UCSD-AML1 (cell line): ENCODE measurements at regions not wholly inside any gene's neighbourhood (a gene's known extent, or its start where the extent isn't known, plus 50 kb on each side); places are given as distances from the start of the nearest gene placed in this dataset.

ENCODE experiments used
- DNase-seq: peaks from one replicate; lab custom pipeline; 2025; ENCODE audit not compliant: unreplicated experiment; lab: John Stamatoyannopoulos, UW

DNA sequence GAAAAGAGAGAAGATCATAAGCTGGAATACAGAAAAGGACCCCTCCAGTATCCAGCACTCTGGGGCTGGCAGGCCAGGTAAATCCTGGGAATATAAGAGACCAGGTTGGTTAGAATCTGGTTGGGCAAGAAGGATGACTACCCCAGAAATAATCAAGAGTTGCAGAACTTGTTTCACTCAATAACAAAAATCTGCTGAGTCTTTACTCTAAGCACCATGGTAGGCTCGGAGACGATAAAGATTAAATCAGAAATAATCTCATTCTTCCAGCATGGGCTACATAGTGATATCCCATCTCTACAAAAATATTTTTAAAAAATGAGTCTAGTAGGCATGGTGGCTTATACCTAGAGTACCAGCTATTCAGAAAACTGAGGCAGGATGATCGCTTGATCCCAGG is 138.0 kb upstream of the KCNJ16 start:
- no peak for DNase-seq

GRCh38 chr17:69943058-69943457 is 132.0 kb upstream of the KCNJ16 start:
- DNase-seq = no peak

GRCh38 chr17:69944406-69944805 is 130.6 kb upstream of the KCNJ16 start:
- no peak for DNase-seq

DNA sequence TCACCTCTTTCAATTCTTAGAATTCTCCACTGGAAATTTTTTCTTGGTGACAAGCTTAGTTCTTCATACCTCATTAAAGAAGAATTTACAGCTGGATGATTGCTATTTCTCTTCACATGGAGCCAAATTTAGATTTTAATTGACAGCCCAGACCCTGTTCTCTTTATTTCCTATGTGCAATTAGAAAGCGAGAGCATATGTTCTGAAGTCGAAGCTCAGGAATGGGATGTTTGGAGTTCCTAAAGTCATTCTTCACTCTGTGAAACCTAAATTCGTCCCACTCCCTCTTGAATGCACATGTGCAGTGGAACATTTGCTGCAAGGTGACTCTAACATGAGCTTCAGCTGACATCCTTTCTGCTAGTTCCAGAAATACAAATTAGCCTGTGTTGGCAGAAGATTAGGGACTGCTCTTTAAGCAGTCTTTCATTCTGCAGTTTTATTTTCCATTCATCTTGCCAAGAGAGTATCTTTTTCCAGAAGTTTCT is 129.3 kb upstream of the KCNJ16 start:
- no peak for DNase-seq

DNA sequence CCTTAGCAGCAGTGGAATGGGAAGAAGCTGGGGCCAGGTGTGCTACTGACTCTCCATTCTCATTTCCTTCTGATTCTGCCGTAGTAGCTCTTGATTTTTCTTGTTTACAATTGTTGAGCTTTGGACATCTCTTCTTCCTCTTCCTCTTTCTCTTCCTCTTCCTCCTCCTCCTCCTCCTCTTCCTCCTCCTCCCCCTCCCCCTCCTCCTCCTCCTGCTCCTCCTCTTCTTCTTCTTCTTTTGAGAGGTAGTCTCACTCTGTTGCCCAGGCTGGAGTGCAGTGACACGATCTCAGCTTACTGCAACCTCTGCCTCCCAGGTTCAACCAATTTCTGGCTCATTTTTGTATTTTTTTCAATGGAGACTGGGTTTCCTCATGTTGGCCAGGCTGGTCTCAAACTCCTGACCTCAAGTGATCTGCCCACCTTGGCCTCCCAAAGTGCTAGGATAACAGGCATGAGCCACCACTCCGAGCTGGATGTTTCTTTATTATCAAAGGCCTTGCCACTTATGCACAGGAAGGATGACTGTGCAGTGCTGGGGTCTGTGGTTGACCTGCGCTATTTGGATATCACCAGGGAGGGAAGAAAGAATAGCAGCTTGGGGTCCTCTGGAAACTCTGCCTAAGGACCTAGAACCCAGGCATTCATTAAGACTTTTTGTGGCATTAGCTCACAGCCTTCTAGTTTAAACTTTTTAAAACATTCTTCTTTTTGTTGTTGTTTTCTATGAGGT is 127.8 kb upstream of the KCNJ16 start:
- DNase-seq = peak; percentile 9

DNA sequence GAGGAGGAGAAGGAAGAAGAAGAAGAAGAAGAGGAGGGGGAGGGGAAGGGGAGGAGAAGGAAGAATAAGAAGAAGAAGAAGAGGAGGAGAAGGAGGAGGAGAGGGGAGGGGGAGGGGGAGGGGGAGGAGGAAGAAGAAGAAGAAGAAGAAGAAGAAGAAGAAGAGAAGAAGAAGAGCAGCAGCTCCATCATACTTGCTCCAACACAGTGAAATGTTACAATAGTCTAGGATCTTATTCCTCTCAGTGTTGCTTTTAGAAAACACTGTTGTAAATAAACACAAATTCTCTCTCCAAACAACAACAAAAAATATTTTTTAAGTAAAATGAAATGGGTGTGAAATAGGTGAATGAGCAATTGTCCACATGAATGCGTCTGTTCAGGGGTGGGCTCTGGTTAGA is 126.6 kb upstream of the KCNJ16 start:
- DNase-seq = no peak

- DNase-seq = no peak
Observed at GRCh38 chr17:69949496-69949895, 125.5 kb upstream of the KCNJ16 start.

- DNase-seq = no peak
Observed at GRCh38 chr17:69949973-69950695, 124.9 kb upstream of the KCNJ16 start.

GRCh38 chr17:69950701-69951418 is 124.2 kb upstream of the KCNJ16 start:
- DNase-seq = no peak

GRCh38 chr17:69954241-69954925 is 120.6 kb upstream of the KCNJ16 start:
- DNase-seq = no peak

GRCh38 chr17:69958063-69958462 is 117.0 kb upstream of the KCNJ16 start:
- no peak for DNase-seq

DNA sequence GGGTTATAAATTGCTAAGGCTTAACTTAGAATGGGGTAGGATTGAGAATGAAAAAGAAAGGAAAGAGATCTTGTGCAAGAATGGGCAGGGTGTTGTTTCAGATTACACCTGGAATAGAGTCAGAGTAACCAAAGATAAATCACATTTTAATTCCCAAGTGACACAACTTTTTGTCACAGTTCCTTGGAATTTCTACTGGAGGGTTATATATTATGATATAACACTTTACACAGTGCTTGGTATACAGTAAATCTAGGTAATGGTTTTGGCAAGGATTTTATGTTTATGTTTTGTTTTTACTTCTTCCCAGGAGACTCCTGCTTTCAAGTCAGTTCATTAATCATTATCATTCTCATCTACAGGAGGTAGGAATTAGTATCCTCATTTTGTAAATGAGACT is 115.7 kb upstream of the KCNJ16 start:
- DNase-seq = no peak

GRCh38 chr17:69960755-69961154 is 114.3 kb upstream of the KCNJ16 start:
- no peak for DNase-seq

DNA sequence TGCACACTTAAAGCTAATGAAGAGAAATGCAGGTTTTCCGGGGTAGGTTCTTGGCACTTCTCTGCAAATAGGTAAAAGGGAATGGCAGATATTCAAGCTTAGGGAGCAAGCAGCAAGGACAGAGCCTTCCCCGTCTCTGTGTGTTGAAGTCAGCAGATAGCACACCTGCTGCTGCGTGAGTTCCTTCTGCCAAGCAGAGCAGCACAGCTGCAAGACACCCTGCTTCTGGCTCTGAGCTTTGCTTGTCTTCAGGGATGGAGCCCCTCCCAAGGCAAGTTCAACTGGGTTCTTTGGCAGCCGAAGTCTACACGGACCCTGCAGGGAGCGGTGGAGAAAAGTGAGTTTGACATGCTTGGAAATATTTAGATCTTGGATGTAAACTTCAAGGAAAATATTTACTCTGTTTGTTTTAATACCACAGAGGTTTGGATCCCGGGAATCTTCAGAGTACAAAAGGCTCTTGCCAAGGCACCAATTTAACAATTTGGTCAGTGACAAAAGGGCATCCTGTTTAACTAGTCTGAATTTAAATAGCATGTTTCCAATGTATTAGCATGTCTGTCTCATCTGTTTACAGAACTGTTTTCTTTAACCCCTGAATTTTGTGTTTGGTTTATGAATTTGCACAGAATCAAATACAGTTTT is 113.4 kb upstream of the KCNJ16 start:
- DNase-seq = no peak

GRCh38 chr17:69962436-69962995 is 112.5 kb upstream of the KCNJ16 start:
- DNase-seq = no peak

DNA sequence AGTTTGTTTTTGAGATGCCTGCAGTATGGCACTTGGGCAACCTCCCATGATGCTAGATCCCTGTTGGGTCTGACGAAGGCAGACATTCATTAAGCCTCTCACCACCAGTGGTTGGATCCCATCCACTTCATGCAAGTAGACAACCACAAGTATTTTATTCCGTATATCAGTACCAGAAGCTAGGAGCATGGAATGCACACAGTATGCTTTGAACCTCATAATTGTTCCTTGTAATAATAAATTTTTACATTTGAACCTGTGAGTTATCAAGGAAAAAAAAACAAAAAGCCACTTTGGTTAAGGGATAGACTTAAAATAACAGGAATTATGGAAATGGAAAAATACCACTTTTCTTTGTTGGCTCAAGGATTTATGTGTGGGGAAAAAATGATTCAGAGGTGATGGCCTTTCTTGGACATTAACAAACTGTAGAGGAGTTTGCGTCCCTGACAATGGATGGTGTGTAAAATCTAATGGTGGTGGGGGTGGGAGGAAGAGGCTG is 107.1 kb upstream of the KCNJ16 start:
- no peak for DNase-seq

- no peak for DNase-seq
Observed at GRCh38 chr17:69969897-69970296, 105.1 kb upstream of the KCNJ16 start.

- no peak for DNase-seq
Observed at GRCh38 chr17:69972251-69972650, 102.8 kb upstream of the KCNJ16 start.

DNA sequence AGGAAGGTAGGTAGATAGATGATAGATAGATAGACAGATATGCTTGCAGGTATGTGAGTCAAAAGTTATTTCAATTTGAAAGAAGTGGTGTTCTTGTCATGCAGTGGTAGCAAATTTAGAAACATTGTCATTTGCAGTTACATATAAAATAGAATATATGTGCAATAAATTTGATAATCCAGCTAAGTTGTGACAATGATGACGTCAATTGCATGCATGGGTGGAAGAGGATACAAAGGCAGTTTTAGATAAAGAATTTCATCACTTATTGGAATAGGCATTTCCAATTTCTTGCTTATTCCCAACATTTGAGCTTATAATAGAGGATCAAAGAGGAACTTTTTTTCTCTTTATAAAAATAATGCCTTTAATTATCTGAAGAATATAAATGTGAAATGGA is 99.2 kb upstream of the KCNJ16 start:
- no peak for DNase-seq

- no peak for DNase-seq
Observed at GRCh38 chr17:69978056-69978646, 96.9 kb upstream of the KCNJ16 start.
